H1 (cell line): ENCODE measurements at regions not wholly inside any gene's neighbourhood (a gene's known extent, or its start where the extent isn't known, plus 50 kb on each side); places are given as distances from the start of the nearest gene placed in this dataset.
A peak's percentile ranks its signal among the peaks of the same experiment; 100 is the strongest.

Experiments used
- CTCF ChIA-PET: fragments of 300-600 bp; sonication (Branson Sonifier 250); formaldehyde crosslinking; loops from one replicate; lab custom pipeline; 2021; ENCODE audit not compliant: partially characterized antibody; lab: Charles Lee
- POLR2A ChIA-PET: fragments of 300-600 bp; sonication (Branson Sonifier 250); formaldehyde crosslinking; loops from one replicate; lab custom pipeline; 2021; ENCODE audit warnings: inconsistent platforms; ENCODE audit not compliant: partially characterized antibody; lab: Charles Lee
- DNase-seq, 2 experiments: peaks; one replicate each; pipeline versions ENCODE4 v3.0.0 to v3.0.0-alpha.2; 2010 to 2022; ENCODE audit warnings: low spot score in 2 of 2, low read depth in 1 of 2, mixed read lengths in 1 of 2
- FAIRE-seq: peaks from 2 replicates; lab custom pipeline; 2011; peaks lifted over from hg19 to GRCh38; lab: Jason Lieb, UNC
- H2AFZ ChIP-seq: 2 replicates; pipeline ENCODE4 v1.8.1; 2012; ENCODE audit warnings: low read length, inconsistent platforms
- H2AK5ac ChIP-seq: 2 replicates; pipeline ENCODE4 v1.6.1; 2013; ENCODE audit warnings: low read depth, low read length
- H2BK120ac ChIP-seq: replicated peaks from 2 replicates; pipeline ENCODE3; 2013; ENCODE audit warnings: low read depth, low read length, inconsistent platforms
- H2BK12ac ChIP-seq: 2 replicates; pipeline ENCODE4 v1.6.1; 2013; ENCODE audit warnings: low read depth, low read length
- H2BK15ac ChIP-seq: 2 replicates; pipeline ENCODE4 v1.6.1; 2013; ENCODE audit warnings: low read length
- H2BK20ac ChIP-seq: 2 replicates; pipeline ENCODE4 v1.6.1; 2013; ENCODE audit warnings: low read length
- H2BK5ac ChIP-seq: 2 replicates; pipeline ENCODE4 v1.6.1; 2013; ENCODE audit warnings: low read depth, low read length
- H3K14ac ChIP-seq: 2 replicates; pipeline ENCODE4 v1.6.1; 2013; ENCODE audit warnings: inconsistent platforms; ENCODE audit not compliant: insufficient read length
- H3K18ac ChIP-seq: 2 replicates; pipeline ENCODE4 v1.6.1; 2013; ENCODE audit warnings: low read length; ENCODE audit errors: extremely low read depth
- H3K23ac ChIP-seq: 2 replicates; pipeline ENCODE4 v1.6.1; 2013; ENCODE audit warnings: inconsistent platforms; ENCODE audit not compliant: insufficient read length
- H3K23me2 ChIP-seq: 2 replicates; pipeline ENCODE4 v1.6.1; 2013; ENCODE audit warnings: low read depth, low read length
- H3K27ac ChIP-seq: 2 replicates; pipeline ENCODE4 v1.6.1; 2011; ENCODE audit warnings: low read depth, low read length, inconsistent platforms
- H3K27me3 ChIP-seq, 4 experiments: replicated peaks in 1 of 4; 1 replicate in 1 of 4; 2 replicates in 3 of 4; pipeline versions ENCODE4 v1.6.1 to v1.8.1; 2011 to 2013; ENCODE audit warnings: low read length in 3 of 4, mild to moderate bottlenecking in 3 of 4, inconsistent platforms in 2 of 4, mixed read lengths in 2 of 4, moderate library complexity in 1 of 4; ENCODE audit not compliant: control insufficient read depth in 3 of 4, insufficient read depth in 3 of 4; ENCODE audit errors: extremely low read depth in 1 of 4
- H3K36me3 ChIP-seq, 4 experiments: 2 replicates each; pipeline versions ENCODE4 v1.6.1 to v1.8.1; 2011 to 2013; ENCODE audit warnings: mild to moderate bottlenecking in 4 of 4, low read length in 3 of 4, moderate library complexity in 2 of 4, control low read depth in 1 of 4, inconsistent platforms in 1 of 4; ENCODE audit not compliant: insufficient read depth in 4 of 4, control insufficient read depth in 2 of 4
- H3K4ac ChIP-seq: replicated peaks from 2 replicates; pipeline ENCODE3; 2013; ENCODE audit warnings: low read length, low read depth, mixed read lengths, inconsistent platforms; ENCODE audit not compliant: insufficient read length
- H3K4me1 ChIP-seq, 4 experiments: replicated peaks in 1 of 4; 1 replicate in 1 of 4; 2 replicates in 3 of 4; pipeline versions ENCODE4 v1.6.1 to v1.8.1; 2011 to 2013; ENCODE audit warnings: low read length in 3 of 4, inconsistent platforms in 2 of 4, mixed read lengths in 1 of 4; ENCODE audit not compliant: insufficient read depth in 4 of 4, control insufficient read depth in 3 of 4
- H3K4me2 ChIP-seq, 2 experiments: 2 replicates each; pipeline versions ENCODE4 v1.6.1 to v1.8.1; 2011 to 2013; ENCODE audit warnings: low read depth in 2 of 2, low read length in 2 of 2, control low read depth in 1 of 2, inconsistent platforms in 1 of 2, mild to moderate bottlenecking in 1 of 2; ENCODE audit not compliant: insufficient read depth in 1 of 2
- H3K4me3 ChIP-seq, 4 experiments: fragments of 200-600, 300-600 bp in 1 of 4; sonication (generic), shearing (Covaris generic), sonication (Bioruptor Twin) in 1 of 4; 2 replicates each; pipeline versions ENCODE4 v1.5.1 to v1.8.1; 2011 to 2016; ENCODE audit warnings: low read length in 4 of 4, low read depth in 3 of 4, control low read depth in 2 of 4, inconsistent platforms in 2 of 4, mild to moderate bottlenecking in 2 of 4, mixed read lengths in 1 of 4, moderate library complexity in 1 of 4; ENCODE audit not compliant: insufficient read depth in 2 of 4; ENCODE audit errors: extremely low read depth in 1 of 4
- H3K56ac ChIP-seq: replicated peaks from 2 replicates; pipeline ENCODE3; 2013; ENCODE audit warnings: low read depth, mild to moderate bottlenecking, mixed read lengths, low read length, inconsistent platforms; ENCODE audit not compliant: insufficient read length
- H3K79me1 ChIP-seq: 2 replicates; pipeline ENCODE4 v1.6.1; 2013; ENCODE audit warnings: low read depth, low read length, control low read depth
- H3K79me2 ChIP-seq, 2 experiments: 2 replicates each; pipeline versions ENCODE4 v1.6.1 to v1.8.1; 2012 to 2013; ENCODE audit warnings: low read length in 2 of 2, mild to moderate bottlenecking in 2 of 2, inconsistent platforms in 1 of 2; ENCODE audit not compliant: insufficient read depth in 2 of 2, control insufficient read depth in 1 of 2
- H3K9ac ChIP-seq, 4 experiments: replicated peaks in 1 of 4; 1 replicate in 1 of 4; 2 replicates in 3 of 4; pipeline versions ENCODE4 v1.6.1 to v1.8.1; 2011 to 2013; ENCODE audit warnings: low read depth in 3 of 4, low read length in 3 of 4, control low read depth in 2 of 4, mild to moderate bottlenecking in 2 of 4, moderate library complexity in 2 of 4, inconsistent platforms in 1 of 4; ENCODE audit errors: extremely low read depth in 1 of 4
- H3K9me3 ChIP-seq, 2 experiments: 2 replicates each; pipeline versions ENCODE4 v1.6.1 to v1.8.1; 2012 to 2013; ENCODE audit warnings: mild to moderate bottlenecking in 2 of 2, moderate library complexity in 2 of 2, control low read depth in 1 of 2, inconsistent platforms in 1 of 2, low read depth in 1 of 2, low read length in 1 of 2, mixed read lengths in 1 of 2; ENCODE audit not compliant: insufficient read depth in 2 of 2
- H4K20me1 ChIP-seq, 2 experiments: replicated peaks in 1 of 2; 2 replicates each; pipeline versions ENCODE3 to v1.8.1; 2011 to 2013; ENCODE audit warnings: inconsistent platforms in 2 of 2, low read length in 2 of 2, mild to moderate bottlenecking in 1 of 2; ENCODE audit not compliant: insufficient read depth in 2 of 2, control insufficient read depth in 1 of 2
- H4K5ac ChIP-seq: 2 replicates; pipeline ENCODE4 v1.6.1; 2013; ENCODE audit warnings: low read length, low read depth, mixed read lengths, inconsistent platforms; ENCODE audit not compliant: insufficient read length
- H4K8ac ChIP-seq: 2 replicates; pipeline ENCODE4 v1.8.0; 2013; ENCODE audit warnings: mild to moderate bottlenecking, moderate library complexity, low read length, inconsistent platforms; ENCODE audit not compliant: insufficient read depth; ENCODE audit errors: extremely low read depth
- H4K91ac ChIP-seq: replicated peaks from 2 replicates; pipeline ENCODE3; 2013; ENCODE audit warnings: low read length, mixed read lengths, inconsistent platforms; ENCODE audit not compliant: insufficient read length
- PHF8 ChIP-seq: fragments of 200-600 bp; sonication (generic); conservative IDR thresholded peaks from 2 replicates; pipeline ENCODE4 v1.7.1; 2012; ENCODE audit warnings: low read depth, mild to moderate bottlenecking, inconsistent platforms, low read length, moderate library complexity
- POU5F1 ChIP-seq: IDR thresholded peaks from 2 replicates; pipeline ENCODE4 v1.6.1; 2011; ENCODE audit warnings: low read depth, mild to moderate bottlenecking, low read length, moderate library complexity
- SAP30 ChIP-seq: fragments of 300-600 bp; sonication (generic); IDR thresholded peaks from 2 replicates; pipeline ENCODE4 v1.7.1; 2012; ENCODE audit warnings: low read length, moderate library complexity, mild to moderate bottlenecking, inconsistent platforms; ENCODE audit not compliant: insufficient read depth, insufficient replicate concordance
- SIX5 ChIP-seq: IDR thresholded peaks from 2 replicates; pipeline ENCODE4 v1.6.1; 2011; ENCODE audit warnings: mild to moderate bottlenecking, low read depth, low read length
- SRF ChIP-seq: IDR thresholded peaks from 2 replicates; pipeline ENCODE4 v1.6.1; 2011; ENCODE audit warnings: mild to moderate bottlenecking, low read depth, low read length, moderate library complexity
- TCF12 ChIP-seq: IDR thresholded peaks from 2 replicates; pipeline ENCODE4 v1.6.1; 2011; ENCODE audit warnings: low read depth, mild to moderate bottlenecking, low read length
- TEAD4 ChIP-seq: IDR thresholded peaks from 2 replicates; pipeline ENCODE4 v1.6.1; 2012; ENCODE audit warnings: low read depth, low read length, inconsistent platforms, mixed read lengths
- YY1 ChIP-seq: IDR thresholded peaks from 2 replicates; pipeline ENCODE4 v1.6.1; 2011; ENCODE audit warnings: low read depth, mild to moderate bottlenecking, low read length
- WGBS, 2 experiments: shearing (Covaris generic) in 1 of 2; methylation state at CpG; one replicate each; pipeline versions ENCODE4 v1.1.6 to v1.1.7; 2013 to 2015; ENCODE audit warnings: low lambda C conversion rate in 2 of 2, mixed read lengths in 2 of 2, inconsistent platforms in 1 of 2, low coverage in 1 of 2, missing lambda C conversion rate in 1 of 2; ENCODE audit not compliant: insufficient replicate concordance in 2 of 2, insufficient coverage in 1 of 2, insufficient read length in 1 of 2; ENCODE audit errors: extremely low coverage in 1 of 2, missing lambda C conversion rate in 1 of 2; 5-methylcytosine and 5-hydroxymethylcytosine counted together
- TF ChIP-seq, protein P1 (sequence below): IDR thresholded peaks from 2 replicates; pipeline ENCODE4 v1.6.1; 2012; ENCODE audit warnings: inconsistent platforms
- TF ChIP-seq, protein P2 (sequence below): IDR thresholded peaks from 2 replicates; pipeline ENCODE4 v1.6.1; 2012; ENCODE audit warnings: inconsistent platforms
- TF ChIP-seq, protein P3 (sequence below), 3 experiments: IDR thresholded peaks; 1 replicate in 2 of 3; 2 replicates in 1 of 3; pipeline versions ENCODE4 v1.5.1 to v1.6.1; 2011; ENCODE audit warnings: low read length in 3 of 3, mild to moderate bottlenecking in 3 of 3, inconsistent platforms in 2 of 3, low read depth in 1 of 3, moderate library complexity in 1 of 3; ENCODE audit not compliant: insufficient read depth in 1 of 3; ENCODE audit errors: control extremely low read depth in 1 of 3

DNA sequence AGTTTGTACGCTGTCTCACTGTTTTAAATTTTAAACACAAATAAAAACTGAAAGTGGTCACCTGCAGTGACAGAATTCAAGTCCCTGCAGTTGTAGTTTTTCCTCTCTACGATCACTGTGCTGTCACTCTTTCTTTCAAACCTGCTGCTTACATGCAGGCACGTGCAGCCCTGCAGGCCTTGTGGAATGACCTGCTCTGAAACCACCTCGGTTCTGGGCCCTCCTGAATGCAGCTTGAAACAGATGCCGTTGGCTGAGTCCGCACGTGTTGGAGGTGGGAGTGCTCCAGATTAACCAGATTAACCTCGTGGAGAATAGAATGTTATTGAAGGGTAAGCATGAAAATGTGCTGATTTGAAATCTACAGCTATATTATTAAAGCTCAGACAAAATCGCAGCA is 126.0 kb upstream of the ERCC6L2 start:
- no peak for FAIRE-seq
- Histone ChIP-seq H3K18ac (no peak overlapping the region), H3K23me2 (no peaks in the 10 kb centered on the region; the same call in 1 of the 2 replicates), H3K4me1 (peaks cover 10 to 24% (median 14%) of the 10 kb centered on the region in 4 experiments), H3K14ac (no peak overlapping the region), H2AK5ac (no peak overlapping the region), H2BK15ac (no peak overlapping the region), H3K9me3 (no peaks in the 10 kb centered on the region), H2BK5ac (no peak overlapping the region), H3K4me3 (no peak overlapping the region), H4K91ac (no peak overlapping the region), H2BK120ac (no peak overlapping the region), H2BK12ac (no peak overlapping the region; the same call in 1 of the 2 replicates), H3K23ac (no peak overlapping the region), H2AFZ (no peak overlapping the region), H2BK20ac (no peak overlapping the region; the same call in 1 of the 2 replicates), H3K79me1 (no peaks in the 10 kb centered on the region), H3K4ac (no peak overlapping the region), H3K4me2 (no peak overlapping the region), H3K56ac (no peak overlapping the region), H3K36me3 (no peaks in the 10 kb centered on the region), H3K79me2 (no peaks in the 10 kb centered on the region), H4K5ac (no peak overlapping the region), H3K9ac (no peak overlapping the region), H3K27me3 (peaks cover 0 to 20% (median 10%) of the 10 kb centered on the region in 4 experiments; a peak in 5 of 7 replicates), H3K27ac (no peak overlapping the region), H4K8ac (no peak overlapping the region), H4K20me1 (no peaks in the 10 kb centered on the region)
- POLR2A ChIA-PET: no interaction called here
- DNase-seq: no peak
- CTCF ChIA-PET: interaction anchor here (0.7 to 2.9 kb wide), 3 partner anchors 13 to 32 kb away, joined by 3 to 16 read pairs (median 4); no protein-coding TSS in a partner anchor
- TF ChIP-seq YY1 (no peak), SIX5 (no peak), POU5F1 (no peak), PHF8 (no peak), SAP30 (no peak), TEAD4 (no peak), SRF (no peak), TCF12 (no peak)
- TF ChIP-seq, protein P1, sequence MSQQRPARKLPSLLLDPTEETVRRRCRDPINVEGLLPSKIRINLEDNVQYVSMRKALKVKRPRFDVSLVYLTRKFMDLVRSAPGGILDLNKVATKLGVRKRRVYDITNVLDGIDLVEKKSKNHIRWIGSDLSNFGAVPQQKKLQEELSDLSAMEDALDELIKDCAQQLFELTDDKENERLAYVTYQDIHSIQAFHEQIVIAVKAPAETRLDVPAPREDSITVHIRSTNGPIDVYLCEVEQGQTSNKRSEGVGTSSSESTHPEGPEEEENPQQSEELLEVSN: peak; percentile 47; the same call in 1 of the 2 replicates
- TF ChIP-seq, protein P2, sequence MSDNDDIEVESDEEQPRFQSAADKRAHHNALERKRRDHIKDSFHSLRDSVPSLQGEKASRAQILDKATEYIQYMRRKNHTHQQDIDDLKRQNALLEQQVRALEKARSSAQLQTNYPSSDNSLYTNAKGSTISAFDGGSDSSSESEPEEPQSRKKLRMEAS: peak; percentile 75
- TF ChIP-seq, protein P3, sequence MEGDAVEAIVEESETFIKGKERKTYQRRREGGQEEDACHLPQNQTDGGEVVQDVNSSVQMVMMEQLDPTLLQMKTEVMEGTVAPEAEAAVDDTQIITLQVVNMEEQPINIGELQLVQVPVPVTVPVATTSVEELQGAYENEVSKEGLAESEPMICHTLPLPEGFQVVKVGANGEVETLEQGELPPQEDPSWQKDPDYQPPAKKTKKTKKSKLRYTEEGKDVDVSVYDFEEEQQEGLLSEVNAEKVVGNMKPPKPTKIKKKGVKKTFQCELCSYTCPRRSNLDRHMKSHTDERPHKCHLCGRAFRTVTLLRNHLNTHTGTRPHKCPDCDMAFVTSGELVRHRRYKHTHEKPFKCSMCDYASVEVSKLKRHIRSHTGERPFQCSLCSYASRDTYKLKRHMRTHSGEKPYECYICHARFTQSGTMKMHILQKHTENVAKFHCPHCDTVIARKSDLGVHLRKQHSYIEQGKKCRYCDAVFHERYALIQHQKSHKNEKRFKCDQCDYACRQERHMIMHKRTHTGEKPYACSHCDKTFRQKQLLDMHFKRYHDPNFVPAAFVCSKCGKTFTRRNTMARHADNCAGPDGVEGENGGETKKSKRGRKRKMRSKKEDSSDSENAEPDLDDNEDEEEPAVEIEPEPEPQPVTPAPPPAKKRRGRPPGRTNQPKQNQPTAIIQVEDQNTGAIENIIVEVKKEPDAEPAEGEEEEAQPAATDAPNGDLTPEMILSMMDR (IDR thresholded peaks at IDR 0.05; ENCODE audit: control extremely low read depth in 1 of 3, insufficient read depth in 1 of 3, low read depth in 1 of 3, low read length in 3 of 3): no peak
- 66% methylated on average over 9 of the region's 9 CpGs; no CpG with 5 or more reads in 1 of the 2 experiments for WGBS, 2 experiments
